GM19438 (cell line): ENCODE measurements at regions not wholly inside any gene's neighbourhood (a gene's known extent, or its start where the extent isn't known, plus 50 kb on each side); places are given as distances from the start of the nearest gene placed in this dataset.
"Not testable (repeated sequence)": the region's sequence is repeated elsewhere in the genome, so short reads cannot be mapped to it uniquely, and the experiment has no call there.

Experiments
- ATAC-seq: cut with Tn5 transposase; IDR thresholded peaks from one replicate; pipeline ENCODE4 v1.9.1; 2021; ENCODE audit warnings: low read depth; ENCODE audit not compliant: unreplicated experiment

- ATAC-seq: no peak
Observed at GRCh38 chrX:55981603-55982002, 250.6 kb upstream of the KLF8 start.

- ATAC-seq: no peak
Observed at GRCh38 chrX:55996649-55997048, 235.5 kb upstream of the KLF8 start.

DNA sequence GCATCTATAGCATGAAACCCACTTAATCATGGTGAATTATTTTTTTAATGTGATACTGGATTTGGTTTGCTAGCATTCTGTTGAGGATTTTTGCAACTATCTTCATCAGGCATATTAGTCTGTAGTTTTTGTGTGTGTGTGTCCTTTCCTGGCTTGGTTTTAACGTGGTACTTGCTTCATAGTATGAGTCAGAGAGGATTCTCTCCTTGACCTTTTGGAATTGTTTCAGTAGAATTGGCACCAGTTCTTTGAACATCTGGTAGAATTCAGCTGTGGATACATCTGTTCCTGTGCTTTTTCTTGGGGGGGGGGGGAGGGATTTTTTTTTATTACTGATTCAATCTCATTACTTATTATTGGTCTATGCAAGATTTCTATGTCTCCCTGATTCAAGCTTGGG lies 232.0 kb upstream of the KLF8 start:
- no peak for ATAC-seq

DNA sequence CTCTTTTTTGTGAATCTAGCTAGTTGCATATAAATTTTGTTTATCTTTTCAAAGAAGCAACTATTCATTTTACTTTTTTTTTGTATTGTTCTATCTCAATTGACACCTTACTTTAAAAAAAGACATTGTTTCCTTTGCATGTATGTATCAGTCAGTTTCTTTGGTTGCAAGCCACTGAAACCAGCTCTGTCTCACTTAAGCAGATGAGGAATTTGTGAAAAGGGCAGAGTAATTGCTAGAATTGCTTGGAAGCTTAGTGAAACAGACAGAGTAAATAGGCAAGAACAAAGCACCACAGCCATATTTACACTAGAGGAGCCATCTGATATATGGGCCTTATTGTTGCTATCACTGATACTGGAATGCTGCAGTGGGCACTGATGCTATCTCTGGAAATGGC lies 231.4 kb upstream of the KLF8 start:
- no peak for ATAC-seq

GRCh38 chrX:56025872-56026571 lies 206.1 kb upstream of the KLF8 start:
- no peak for ATAC-seq

GRCh38 chrX:56026815-56027214 lies 205.3 kb upstream of the KLF8 start:
- no peak for ATAC-seq

DNA sequence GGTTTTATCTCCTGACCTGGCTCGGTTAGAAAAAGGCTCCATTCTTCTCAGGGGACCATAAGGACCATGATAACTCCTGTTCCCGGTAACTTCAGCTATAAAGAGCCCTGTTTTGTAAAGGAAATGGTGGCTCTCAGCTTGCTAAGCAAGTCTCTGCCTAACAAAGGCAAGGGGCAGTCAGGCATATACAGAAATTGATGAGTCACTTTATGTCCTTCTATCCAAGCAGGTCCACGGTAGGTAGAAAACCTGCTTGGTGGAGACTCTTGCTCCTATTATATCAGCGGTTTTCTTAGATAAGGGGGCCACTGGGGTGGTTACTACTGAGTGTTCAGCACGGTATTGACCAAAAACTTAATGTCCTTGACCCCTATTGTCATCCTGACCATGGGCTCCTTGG lies 203.0 kb upstream of the KLF8 start:
- ATAC-seq: no peak

DNA sequence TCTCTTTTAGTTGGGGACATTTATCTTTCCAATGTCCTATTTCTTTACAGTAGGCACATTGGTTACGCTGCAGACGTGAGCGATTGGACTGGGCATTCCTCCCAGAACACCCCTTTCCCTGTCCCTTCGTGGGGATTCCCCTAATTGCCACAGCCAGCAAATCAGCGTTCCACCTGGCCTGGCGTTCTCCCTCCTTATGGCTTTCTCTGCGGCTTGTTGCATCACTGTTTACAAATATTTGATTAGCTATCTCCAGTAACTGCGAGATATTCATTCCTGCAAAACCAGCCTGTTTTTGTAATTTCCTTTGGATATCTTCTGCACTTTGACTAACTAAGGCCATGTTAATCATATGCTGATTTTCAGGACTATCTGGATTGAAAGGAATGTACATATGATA lies 202.5 kb upstream of the KLF8 start:
- ATAC-seq: no peak

DNA sequence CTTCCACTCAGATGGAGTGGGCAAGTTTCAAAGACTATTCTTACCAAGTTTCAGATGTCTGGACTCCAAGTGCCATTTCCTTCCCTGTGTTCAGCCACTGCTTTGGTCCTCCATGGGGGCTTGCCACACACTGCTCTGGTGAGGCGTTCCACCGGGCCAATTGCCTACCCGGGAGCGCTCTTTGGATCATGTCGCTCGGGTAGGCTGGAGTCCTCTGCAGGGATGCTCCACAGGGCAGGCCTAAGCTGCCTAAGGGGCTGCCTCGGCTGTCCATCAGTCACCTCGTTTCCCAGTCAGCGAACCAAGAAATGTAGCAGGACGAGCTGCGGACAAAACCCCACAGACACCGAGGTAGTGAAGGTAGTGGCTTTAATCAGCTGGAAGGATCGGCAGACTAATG lies 200.7 kb upstream of the KLF8 start:
- no peak for ATAC-seq

DNA sequence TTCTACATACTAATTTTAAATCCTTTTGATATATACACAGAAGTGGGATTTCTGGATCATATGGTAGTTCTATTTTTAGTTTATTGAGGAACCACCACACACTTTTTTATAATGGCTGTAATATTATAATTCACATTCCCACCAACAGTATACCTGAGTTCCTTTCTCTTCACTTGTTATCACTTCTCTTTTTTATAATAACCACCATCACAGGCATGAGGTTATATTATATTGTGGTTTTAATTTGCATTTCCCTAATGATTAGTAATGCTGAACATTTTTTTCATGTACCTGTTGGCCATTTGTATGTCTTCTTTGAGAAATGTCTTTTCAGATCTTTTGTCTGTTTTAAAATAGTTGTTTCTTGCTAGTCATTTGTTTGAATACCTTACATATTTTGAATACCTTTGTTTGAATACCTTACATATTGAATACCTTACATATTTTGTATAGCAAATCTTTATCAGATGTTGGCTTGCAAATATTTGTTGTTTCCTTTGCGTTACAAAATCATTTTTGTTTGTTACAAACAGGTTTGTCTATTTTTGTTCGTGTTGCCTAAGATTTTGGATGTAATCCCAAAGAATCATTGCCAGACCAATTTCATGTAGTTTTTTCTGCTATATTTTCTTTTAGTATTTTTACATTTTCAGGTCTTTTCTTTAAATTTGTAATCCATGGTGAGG lies 198.5 kb upstream of the KLF8 start:
- ATAC-seq: no peak

DNA sequence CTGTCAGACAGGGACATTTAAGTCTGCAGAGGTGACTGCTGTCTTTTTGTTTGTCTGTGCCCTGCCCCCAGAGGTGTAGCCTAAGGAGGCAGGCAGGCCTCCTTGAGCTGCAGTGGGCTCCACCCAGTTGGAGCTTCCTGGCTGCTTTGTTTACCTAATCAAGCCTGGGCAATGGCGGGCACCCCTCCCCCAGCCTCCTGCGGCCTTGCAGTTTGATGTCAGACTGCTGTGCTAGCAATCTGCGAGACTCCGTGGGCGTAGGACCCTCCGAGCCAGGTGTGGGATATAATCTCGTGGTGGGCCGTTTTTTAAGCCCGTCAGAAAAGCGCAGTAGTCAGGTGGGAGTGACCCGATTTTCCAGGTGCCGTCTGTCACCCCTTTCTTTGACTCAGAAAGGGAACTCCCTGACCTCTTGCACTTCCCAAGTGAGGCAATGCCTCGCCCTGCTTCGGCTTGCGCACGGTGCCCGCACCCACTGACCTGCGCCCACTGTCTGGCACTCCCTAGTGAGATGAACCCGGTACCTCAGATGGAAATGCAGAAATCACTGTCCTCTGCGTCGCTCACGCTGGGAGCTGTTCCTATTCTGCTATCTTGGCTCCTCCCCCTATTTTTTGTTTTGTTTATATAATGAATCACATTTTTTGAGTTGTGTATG lies 179.4 kb upstream of the KLF8 start:
- ATAC-seq: not testable (repeated sequence)

DNA sequence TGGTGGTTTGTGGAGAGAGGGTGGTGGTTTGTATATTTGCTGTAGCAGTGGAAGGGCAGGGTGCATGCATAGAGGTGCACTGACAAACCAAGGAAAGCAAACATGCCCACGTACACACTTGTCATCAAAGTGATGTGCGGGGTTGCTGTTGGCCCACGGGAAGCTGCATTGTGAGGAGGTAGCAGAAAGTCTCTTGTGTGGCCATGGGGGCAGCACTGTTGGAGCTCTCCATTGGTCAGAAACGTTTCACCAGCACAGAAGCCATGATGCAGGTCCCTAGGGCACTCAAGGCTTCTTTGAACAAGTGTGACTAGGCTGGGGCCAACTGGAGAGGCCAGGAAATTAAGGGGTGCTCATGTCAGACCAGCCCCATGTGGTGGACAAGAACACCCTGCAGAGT lies 174.8 kb upstream of the KLF8 start:
- no peak for ATAC-seq

GRCh38 chrX:56066016-56066415 lies 166.1 kb upstream of the KLF8 start:
- no peak for ATAC-seq

DNA sequence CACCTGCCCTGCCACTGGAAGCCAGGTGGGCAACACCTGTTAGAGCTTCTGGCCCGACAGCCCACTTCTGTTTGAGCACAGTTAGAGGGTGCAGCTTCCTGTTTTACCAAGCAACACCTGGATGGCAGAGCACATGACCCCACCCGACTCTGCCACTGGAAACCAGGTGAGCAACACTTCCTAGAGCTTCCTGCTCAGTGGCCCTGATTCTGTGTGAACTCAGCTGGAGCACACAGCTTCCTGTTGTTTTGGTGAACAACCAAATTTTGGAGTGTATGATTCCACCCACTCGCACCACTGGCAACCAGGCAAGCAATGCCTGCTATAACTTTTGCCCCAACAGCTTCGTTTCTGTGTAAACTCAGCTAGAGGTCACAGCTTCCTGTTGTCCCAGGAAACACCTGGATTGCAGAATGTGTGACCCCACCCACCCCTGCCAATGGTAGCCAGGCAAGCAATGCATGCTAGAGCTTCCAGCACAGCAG lies 163.8 kb upstream of the KLF8 start:
- ATAC-seq: peak; percentile 62

DNA sequence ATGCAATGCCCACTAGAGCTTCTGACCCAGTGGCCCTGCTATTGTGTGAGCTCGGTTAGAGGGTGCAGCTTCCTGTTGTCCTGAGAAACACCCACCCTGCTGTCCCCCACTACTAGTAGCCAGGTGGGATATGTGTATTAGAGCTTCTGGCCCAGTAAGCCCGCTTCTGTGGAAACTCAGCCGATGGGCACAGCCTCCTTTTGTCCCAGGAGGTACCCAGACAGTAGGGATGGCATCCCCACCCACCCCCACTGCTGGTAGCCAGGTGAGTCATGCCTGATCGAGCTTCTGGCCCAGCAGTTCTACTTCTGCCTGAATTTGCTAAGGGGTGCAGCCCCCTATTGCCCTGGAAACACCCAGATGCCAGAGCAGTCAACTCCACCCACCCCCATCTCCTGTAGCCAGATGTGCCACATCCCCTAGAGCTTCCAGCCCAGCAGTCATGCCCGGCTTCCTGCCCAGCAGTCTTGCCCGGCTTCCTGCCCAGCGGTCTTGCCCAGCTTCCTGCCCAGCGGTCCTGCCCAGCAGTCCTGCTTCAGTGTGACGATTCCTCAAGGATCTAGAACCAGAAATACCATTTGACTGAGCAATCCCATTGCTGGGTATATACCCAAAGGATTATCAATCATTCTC lies 162.7 kb upstream of the KLF8 start:
- no peak for ATAC-seq

- ATAC-seq: no peak
Observed at GRCh38 chrX:56089376-56089775, 142.8 kb upstream of the KLF8 start.

DNA sequence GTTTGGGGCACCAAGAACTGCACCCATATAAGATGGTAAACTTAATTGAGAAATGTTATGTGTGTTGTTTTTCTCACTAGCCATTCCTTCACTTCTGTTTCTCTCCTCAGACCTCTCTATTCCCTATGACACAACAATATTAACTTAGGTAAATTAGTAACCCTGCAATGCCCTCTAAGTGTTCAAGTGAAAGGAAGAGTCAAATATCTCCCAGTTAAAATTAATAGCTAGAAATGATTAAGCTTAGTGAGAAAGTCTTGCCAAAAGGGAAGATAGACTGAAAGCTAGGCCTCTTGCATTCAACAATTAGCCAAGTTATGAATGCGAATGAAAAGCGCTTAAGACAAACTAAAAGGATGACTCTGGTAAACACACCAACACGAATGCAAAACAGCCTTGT lies 132.9 kb upstream of the KLF8 start:
- ATAC-seq: no peak

GRCh38 chrX:56107320-56107719 lies 124.8 kb upstream of the KLF8 start:
- ATAC-seq: no peak

DNA sequence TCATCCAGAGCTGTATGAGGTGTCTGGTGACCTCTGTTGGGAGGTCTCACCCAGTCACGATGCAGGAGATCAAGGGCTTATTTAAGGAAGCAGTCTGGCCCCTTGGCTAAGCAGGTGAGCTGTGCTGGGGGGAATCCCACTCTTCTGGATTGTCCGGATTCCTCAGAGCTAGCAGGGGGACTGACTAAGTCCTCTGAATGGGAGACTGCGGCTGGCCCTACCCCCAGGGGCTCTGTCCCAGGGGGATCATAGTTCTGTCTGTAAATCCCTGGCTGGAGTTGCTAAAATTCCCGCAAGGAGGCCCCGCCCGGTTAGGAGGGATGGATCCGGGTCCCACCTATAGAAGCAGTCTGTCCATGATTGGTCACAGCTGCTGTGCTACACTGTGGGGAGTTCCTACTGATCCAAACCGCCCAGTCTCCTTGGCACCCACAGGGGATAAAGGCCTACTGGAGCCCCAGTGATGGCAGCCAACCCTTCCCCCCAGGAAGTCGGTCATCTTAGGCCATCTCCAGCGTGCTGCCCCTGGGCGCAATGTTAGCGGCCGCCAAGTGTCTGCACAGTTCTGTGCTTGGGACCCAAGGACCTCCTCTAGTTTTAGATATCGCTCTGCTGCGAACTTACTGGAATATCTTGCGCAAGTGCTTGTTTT lies 118.2 kb upstream of the KLF8 start:
- ATAC-seq: no peak

DNA sequence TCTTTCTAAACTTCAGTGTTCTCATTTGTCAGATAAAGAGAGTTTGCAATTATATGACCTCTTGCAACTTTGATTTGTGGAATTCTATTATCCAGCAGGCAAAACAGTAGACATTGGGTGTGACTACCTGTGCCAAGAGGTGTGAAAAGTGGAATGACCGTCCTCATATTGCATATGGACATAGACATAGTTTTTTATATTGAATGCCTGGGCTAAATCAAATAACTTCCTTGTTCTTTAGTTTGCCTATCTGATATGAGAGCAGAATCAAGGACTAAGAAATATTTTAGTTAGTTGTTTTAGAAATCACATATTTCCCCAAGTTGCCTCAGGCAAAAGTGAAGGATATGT lies 117.7 kb upstream of the KLF8 start:
- no peak for ATAC-seq

DNA sequence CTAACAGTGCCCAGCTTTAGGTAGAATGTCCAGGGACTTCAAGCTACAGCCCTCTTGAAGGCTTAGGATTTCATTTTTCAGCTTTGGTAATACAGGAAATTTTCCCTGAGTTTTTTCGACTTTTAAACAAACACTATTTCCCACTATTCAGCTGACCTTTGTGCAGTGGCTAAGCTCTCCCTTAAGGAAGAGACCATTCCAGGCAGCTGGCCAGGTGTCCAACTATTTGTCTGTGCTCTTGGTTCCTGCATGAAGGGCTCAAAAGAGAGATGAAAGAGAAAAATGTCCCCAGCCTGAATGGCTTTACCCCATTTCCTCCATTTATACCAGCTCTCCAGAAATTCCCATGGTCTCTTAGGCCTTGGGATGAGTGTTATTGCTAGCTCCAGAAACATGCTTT lies 111.9 kb upstream of the KLF8 start:
- ATAC-seq: no peak
